ENCODE measurements at regions not wholly inside any gene's neighbourhood (a gene's known extent, or its start where the extent isn't known, plus 50 kb on each side); places are given as distances from the start of the nearest gene placed in this dataset.
"Not testable (repeated sequence)": the region's sequence is repeated elsewhere in the genome, so short reads cannot be mapped to it uniquely, and the experiment has no call there.

GRCh38 chr16:33700320-33700719 is 240.9 kb downstream of the TP53TG3F start:
- TF ChIP-seq POLR2AphosphoS5 (IDR thresholded peaks at IDR 0.05; ENCODE audit: low read depth, low read length); MXI1 (IDR thresholded peaks at IDR 0.05; ENCODE audit: low read depth, low read length); EP300 (IDR thresholded peaks at IDR 0.05; ENCODE audit: borderline replicate concordance in 1 of 2, low read depth in 1 of 2, low read length in 1 of 2); FOXJ3 (CRISPR knock-in tag; IDR thresholded peaks at IDR 0.05); GATA2 (CRISPR knock-in tag; IDR thresholded peaks at IDR 0.05): not testable (repeated sequence)
